K562 (cell line): ENCODE measurements at regions not wholly inside any gene's neighbourhood (a gene's known extent, or its start where the extent isn't known, plus 50 kb on each side); places are given as distances from the start of the nearest gene placed in this dataset.

Source experiments
- ETV6 ChIP-seq, 3 experiments: fragments of 150-350 bp in 1 of 3; sonication (generic) in 1 of 3; formaldehyde crosslinking in 1 of 3; IDR thresholded peaks; 2 replicates each; pipeline versions ENCODE4 v1.6.1 to v1.8.0; 2014 to 2022; ENCODE audit warnings: borderline replicate concordance in 2 of 3, low read depth in 2 of 3, antibody characterized with exemption in 1 of 3, low read length in 1 of 3, mild to moderate bottlenecking in 1 of 3, missing genetic modification reagents in 1 of 3
- HMG20B ChIP-seq: fragments of 250-450 bp; sonication (Bioruptor Pico); IDR thresholded peaks from 2 replicates; pipeline ENCODE4 v1.5.0; 2021; ENCODE audit warnings: mild to moderate bottlenecking
- HNRNPLL ChIP-seq: fragments of 200-400 bp; formaldehyde crosslinking; IDR thresholded peaks from 2 replicates; pipeline ENCODE4 v1.6.1; 2017; ENCODE audit warnings: low read length, low read depth, mild to moderate bottlenecking; ENCODE audit not compliant: poor library complexity, severe bottlenecking
- KLF10 ChIP-seq: fragments of 250-450 bp; sonication (Bioruptor Pico); IDR thresholded peaks from 2 replicates; pipeline ENCODE4 v1.6.1; 2021; ENCODE audit warnings: matching md5 sums
- RAD51 ChIP-seq: fragments of 450-650 bp; IDR thresholded peaks from 2 replicates; pipeline ENCODE4 v1.7.1; 2016; ENCODE audit warnings: low read depth, mild to moderate bottlenecking, borderline replicate concordance
- TF ChIP-seq, protein P1 (sequence below): fragments of 250-450 bp; sonication (Bioruptor Pico); IDR thresholded peaks from 2 replicates; pipeline ENCODE4 v1.5.0; 2021
- TF ChIP-seq, protein P2 (sequence below): fragments of 250-450 bp; sonication (Bioruptor Pico); IDR thresholded peaks from 2 replicates; pipeline ENCODE4 v1.8.0; 2022; ENCODE audit warnings: moderate library complexity, mild to moderate bottlenecking, inconsistent platforms

DNA sequence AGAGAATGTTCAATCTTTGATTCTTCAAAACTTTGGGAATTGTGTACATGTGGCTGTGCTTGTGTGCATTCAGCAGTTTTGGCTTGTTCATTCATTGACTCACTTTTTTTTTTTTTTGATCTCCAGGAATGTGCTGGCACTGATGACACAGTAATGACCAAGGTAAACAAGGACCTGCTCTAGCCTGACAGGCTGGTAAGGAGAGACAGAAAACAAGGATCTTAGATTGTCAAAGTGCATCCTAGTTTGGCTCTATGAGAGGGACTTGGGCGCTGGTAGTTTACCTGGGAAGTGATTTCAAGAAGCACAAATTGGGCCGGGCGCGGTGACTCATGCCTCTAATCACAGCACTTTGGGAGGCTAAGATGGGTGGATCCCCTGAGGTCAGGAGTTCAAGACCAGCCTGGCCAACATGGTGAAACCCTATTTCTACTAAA is 233.1 kb upstream of the WSCD1 start (continued):
- TF ChIP-seq, protein P1, sequence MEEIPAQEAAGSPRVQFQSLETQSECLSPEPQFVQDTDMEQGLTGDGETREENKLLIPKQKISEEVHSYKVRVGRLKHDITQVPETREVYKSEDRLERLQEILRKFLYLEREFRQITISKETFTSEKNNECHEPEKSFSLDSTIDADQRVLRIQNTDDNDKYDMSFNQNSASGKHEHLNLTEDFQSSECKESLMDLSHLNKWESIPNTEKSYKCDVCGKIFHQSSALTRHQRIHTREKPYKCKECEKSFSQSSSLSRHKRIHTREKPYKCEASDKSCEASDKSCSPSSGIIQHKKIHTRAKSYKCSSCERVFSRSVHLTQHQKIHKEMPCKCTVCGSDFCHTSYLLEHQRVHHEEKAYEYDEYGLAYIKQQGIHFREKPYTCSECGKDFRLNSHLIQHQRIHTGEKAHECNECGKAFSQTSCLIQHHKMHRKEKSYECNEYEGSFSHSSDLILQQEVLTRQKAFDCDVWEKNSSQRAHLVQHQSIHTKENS (CRISPR knock-in tag): no peak
- TF ChIP-seq RAD51 (no peak), KLF10 (CRISPR knock-in tag) (no peak), HMG20B (CRISPR knock-in tag) (no peak), HNRNPLL (no peak), ETV6 (IDR thresholded peaks at IDR 0.05; ENCODE audit: borderline replicate concordance in 1 of 2, low read depth in 2 of 2, low read length in 1 of 2) (no peak), ETV6 (CRISPR knock-in tag; IDR thresholded peaks at IDR 0.05; ENCODE audit: borderline replicate concordance) (no peak)
- TF ChIP-seq, protein P2, sequence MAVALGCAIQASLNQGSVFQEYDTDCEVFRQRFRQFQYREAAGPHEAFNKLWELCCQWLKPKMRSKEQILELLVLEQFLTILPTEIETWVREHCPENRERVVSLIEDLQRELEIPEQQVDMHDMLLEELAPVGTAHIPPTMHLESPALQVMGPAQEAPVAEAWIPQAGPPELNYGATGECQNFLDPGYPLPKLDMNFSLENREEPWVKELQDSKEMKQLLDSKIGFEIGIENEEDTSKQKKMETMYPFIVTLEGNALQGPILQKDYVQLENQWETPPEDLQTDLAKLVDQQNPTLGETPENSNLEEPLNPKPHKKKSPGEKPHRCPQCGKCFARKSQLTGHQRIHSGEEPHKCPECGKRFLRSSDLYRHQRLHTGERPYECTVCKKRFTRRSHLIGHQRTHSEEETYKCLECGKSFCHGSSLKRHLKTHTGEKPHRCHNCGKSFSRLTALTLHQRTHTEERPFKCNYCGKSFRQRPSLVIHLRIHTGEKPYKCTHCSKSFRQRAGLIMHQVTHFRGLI (CRISPR knock-in tag): no peak
